ENCODE measurements at regions not wholly inside any gene's neighbourhood (a gene's known extent, or its start where the extent isn't known, plus 50 kb on each side); places are given as distances from the start of the nearest gene placed in this dataset.

GRCh38 chr14:49367696-49368095 lies 218.5 kb downstream of the RPS29 start:
- Histone ChIP-seq H4K20me1 (ENCODE audit: insufficient read depth, low read length) (no peaks in the 10 kb centered on the region), H3K79me2 (ENCODE audit: insufficient read depth, low read length) (no peaks in the 10 kb centered on the region), H3F3A (ENCODE audit: insufficient read depth, low read length) (no peaks in the 10 kb centered on the region), H3K36me3 (ENCODE audit: insufficient read depth, low read length) (no peaks in the 10 kb centered on the region), H2AFZ (ENCODE audit: low read length) (no peak overlapping the region), H3K27ac (ENCODE audit: low read depth, low read length, poor library complexity, severe bottlenecking) (no peak overlapping the region), H3K4me2 (ENCODE audit: low read length) (no peak overlapping the region), H3K9me2 (ENCODE audit: low read depth, low read length) (no peaks in the 10 kb centered on the region), H3K27me3 (ENCODE audit: insufficient read depth, low read length) (no peaks in the 10 kb centered on the region), H3K4me3 (ENCODE audit: low read depth, low read length, poor library complexity, severe bottlenecking) (no peak overlapping the region), H3K9ac (ENCODE audit: low read length) (no peak overlapping the region), H3K9me3 (ENCODE audit: low read length) (no peaks in the 10 kb centered on the region), H3K4me1 (ENCODE audit: insufficient read depth, low read length, severe bottlenecking) (no peaks in the 10 kb centered on the region)
- TF ChIP-seq, protein P1, sequence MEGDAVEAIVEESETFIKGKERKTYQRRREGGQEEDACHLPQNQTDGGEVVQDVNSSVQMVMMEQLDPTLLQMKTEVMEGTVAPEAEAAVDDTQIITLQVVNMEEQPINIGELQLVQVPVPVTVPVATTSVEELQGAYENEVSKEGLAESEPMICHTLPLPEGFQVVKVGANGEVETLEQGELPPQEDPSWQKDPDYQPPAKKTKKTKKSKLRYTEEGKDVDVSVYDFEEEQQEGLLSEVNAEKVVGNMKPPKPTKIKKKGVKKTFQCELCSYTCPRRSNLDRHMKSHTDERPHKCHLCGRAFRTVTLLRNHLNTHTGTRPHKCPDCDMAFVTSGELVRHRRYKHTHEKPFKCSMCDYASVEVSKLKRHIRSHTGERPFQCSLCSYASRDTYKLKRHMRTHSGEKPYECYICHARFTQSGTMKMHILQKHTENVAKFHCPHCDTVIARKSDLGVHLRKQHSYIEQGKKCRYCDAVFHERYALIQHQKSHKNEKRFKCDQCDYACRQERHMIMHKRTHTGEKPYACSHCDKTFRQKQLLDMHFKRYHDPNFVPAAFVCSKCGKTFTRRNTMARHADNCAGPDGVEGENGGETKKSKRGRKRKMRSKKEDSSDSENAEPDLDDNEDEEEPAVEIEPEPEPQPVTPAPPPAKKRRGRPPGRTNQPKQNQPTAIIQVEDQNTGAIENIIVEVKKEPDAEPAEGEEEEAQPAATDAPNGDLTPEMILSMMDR (IDR thresholded peaks at IDR 0.05; ENCODE audit: low read length), result no peak
- no peak for TF ChIP-seq EZH2 (IDR thresholded peaks at IDR 0.05; ENCODE audit: borderline replicate concordance, low read length)

DNA sequence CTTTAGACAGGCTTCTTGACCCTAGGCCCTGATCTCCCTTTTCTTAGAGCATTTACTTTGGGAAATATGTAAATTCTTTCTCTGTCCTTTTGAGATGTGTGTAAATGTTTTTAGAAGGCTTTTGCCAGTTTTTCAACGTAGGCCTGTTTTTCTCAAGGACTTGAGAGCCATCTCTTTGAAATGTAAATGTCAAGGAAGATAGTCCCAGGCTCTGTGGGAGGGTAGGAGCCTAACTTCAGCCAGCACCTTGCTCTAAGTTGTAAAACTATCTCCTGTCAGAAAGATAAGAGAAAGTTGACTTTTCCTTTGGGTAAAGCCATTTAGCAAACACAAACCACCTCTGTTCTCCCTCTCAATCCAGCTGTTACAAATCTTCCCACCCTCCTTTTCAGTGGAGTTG lies 219.8 kb downstream of the RPS29 start:
- Histone ChIP-seq H3F3A (ENCODE audit: insufficient read depth, low read length) (no peaks in the 10 kb centered on the region), H3K4me2 (ENCODE audit: low read length) (no peak overlapping the region), H3K27ac (ENCODE audit: low read depth, low read length, poor library complexity, severe bottlenecking) (no peak overlapping the region), H3K79me2 (ENCODE audit: insufficient read depth, low read length) (no peaks in the 10 kb centered on the region), H3K9me2 (ENCODE audit: low read depth, low read length) (no peaks in the 10 kb centered on the region), H3K4me1 (ENCODE audit: insufficient read depth, low read length, severe bottlenecking) (no peaks in the 10 kb centered on the region), H4K20me1 (ENCODE audit: insufficient read depth, low read length) (no peaks in the 10 kb centered on the region), H3K36me3 (ENCODE audit: insufficient read depth, low read length) (no peaks in the 10 kb centered on the region), H3K9ac (ENCODE audit: low read length) (no peak overlapping the region), H2AFZ (ENCODE audit: low read length) (no peak overlapping the region), H3K9me3 (ENCODE audit: low read length) (no peaks in the 10 kb centered on the region), H3K4me3 (ENCODE audit: low read depth, low read length, poor library complexity, severe bottlenecking) (no peak overlapping the region), H3K27me3 (ENCODE audit: insufficient read depth, low read length) (no peaks in the 10 kb centered on the region)
- no peak for TF ChIP-seq EZH2 (IDR thresholded peaks at IDR 0.05; ENCODE audit: borderline replicate concordance, low read length)
- TF ChIP-seq, protein P1 (IDR thresholded peaks at IDR 0.05; ENCODE audit: low read length), result no peak

DNA sequence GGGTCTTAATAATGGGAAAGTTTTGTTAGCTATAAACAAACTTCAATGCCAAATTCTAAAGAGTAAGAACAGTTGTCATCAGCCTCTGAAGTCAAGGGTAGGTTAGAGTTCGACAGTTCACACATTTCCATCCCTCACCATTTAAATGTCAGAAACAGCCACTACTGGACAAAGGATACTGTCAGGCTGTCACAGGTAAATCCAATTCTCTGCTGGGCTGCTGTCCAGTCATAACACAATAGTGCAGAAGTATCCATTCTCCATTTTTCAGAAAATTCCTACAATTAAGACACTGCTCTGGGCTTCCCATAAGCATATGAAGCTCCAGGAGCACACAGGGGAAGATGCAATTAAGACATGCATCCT lies 221.4 kb downstream of the RPS29 start:
- Histone ChIP-seq H2AFZ (ENCODE audit: low read length) (no peak overlapping the region), H3K4me3 (ENCODE audit: low read depth, low read length, poor library complexity, severe bottlenecking) (no peak overlapping the region), H3K4me2 (ENCODE audit: low read length) (no peak overlapping the region), H3K9me3 (ENCODE audit: low read length) (no peaks in the 10 kb centered on the region), H3K9ac (ENCODE audit: low read length) (no peak overlapping the region), H3K27me3 (ENCODE audit: insufficient read depth, low read length) (no peaks in the 10 kb centered on the region), H3K4me1 (ENCODE audit: insufficient read depth, low read length, severe bottlenecking) (no peaks in the 10 kb centered on the region), H4K20me1 (ENCODE audit: insufficient read depth, low read length) (no peaks in the 10 kb centered on the region), H3K36me3 (ENCODE audit: insufficient read depth, low read length) (no peaks in the 10 kb centered on the region), H3K9me2 (ENCODE audit: low read depth, low read length) (no peaks in the 10 kb centered on the region), H3F3A (ENCODE audit: insufficient read depth, low read length) (no peaks in the 10 kb centered on the region), H3K27ac (ENCODE audit: low read depth, low read length, poor library complexity, severe bottlenecking) (no peak overlapping the region), H3K79me2 (ENCODE audit: insufficient read depth, low read length) (no peaks in the 10 kb centered on the region)
- no peak for TF ChIP-seq EZH2 (IDR thresholded peaks at IDR 0.05; ENCODE audit: borderline replicate concordance, low read length)
- TF ChIP-seq, protein P1 (IDR thresholded peaks at IDR 0.05; ENCODE audit: low read length), result no peak
